GM12891 (cell line): ENCODE measurements at regions not wholly inside any gene's neighbourhood (a gene's known extent, or its start where the extent isn't known, plus 50 kb on each side); places are given as distances from the start of the nearest gene placed in this dataset.

ENCODE experiments used
- PAX5 ChIP-seq: IDR thresholded peaks from 2 replicates; pipeline ENCODE4 v1.6.1; 2011; ENCODE audit warnings: low read length, moderate library complexity, mild to moderate bottlenecking; ENCODE audit not compliant: insufficient read depth, severe bottlenecking
- POLR2A ChIP-seq: IDR thresholded peaks from 2 replicates; pipeline ENCODE4 v1.6.1; 2011; ENCODE audit warnings: low read depth, low read length, control low read depth
- POLR2AphosphoS5 ChIP-seq: IDR thresholded peaks from 2 replicates; pipeline ENCODE4 v1.6.1; 2011; ENCODE audit warnings: low read depth, low read length, control low read depth
- POU2F2 ChIP-seq: IDR thresholded peaks from 2 replicates; pipeline ENCODE4 v1.6.1; 2011; ENCODE audit warnings: low read depth, mild to moderate bottlenecking, control low read depth, low read length, moderate library complexity
- SPI1 ChIP-seq: IDR thresholded peaks from 2 replicates; pipeline ENCODE4 v1.6.1; 2011; ENCODE audit warnings: low read depth, low read length, control low read depth
- TAF1 ChIP-seq: IDR thresholded peaks from 2 replicates; pipeline ENCODE4 v1.6.1; 2011; ENCODE audit warnings: low read depth, low read length, control low read depth

DNA sequence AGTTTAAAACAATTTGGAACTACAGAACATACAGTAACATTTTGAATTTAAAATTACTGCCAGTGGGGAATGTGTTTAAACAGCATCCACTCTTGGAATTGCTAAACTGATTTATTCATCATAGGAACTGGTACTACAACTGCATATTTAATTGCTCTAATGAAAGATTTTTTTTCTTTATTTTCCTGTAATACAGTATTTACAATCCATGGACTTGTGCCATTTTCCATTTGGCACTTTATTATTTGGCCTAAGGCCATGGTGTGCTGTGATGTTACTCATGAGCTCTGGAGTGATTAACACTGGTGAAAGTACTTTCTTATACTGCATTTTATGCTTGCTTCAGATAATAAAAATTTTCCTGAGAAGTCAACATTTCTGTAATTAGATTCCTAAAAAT lies 69.7 kb upstream of the NUDT6 start:
- TF ChIP-seq POLR2AphosphoS5 (no peak), TAF1 (no peak), POLR2A (no peak), SPI1 (no peak), PAX5 (no peak), POU2F2 (no peak)
